ENCODE measurements at regions not wholly inside any gene's neighbourhood (a gene's known extent, or its start where the extent isn't known, plus 50 kb on each side); places are given as distances from the start of the nearest gene placed in this dataset.
A peak's percentile ranks its signal among the peaks of the same experiment; 100 is the strongest.

DNA sequence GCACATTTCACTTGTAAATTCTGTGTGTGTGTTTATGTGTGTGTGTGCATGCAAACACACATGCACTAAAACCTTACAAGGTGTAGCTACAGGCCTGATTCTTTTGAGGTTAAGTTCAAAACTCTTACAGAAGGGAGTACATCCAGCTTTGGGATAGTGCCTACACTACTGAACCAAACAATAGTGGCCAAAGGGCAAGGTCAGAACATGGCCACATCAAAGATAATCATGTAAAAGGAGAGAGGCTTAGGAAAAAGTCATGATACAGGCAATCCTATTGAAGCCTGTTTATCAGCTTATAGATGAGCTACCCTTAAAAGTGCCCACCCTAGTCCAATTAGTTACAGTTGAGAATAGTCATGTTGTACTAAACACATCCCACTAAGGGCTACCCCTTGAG is 139.6 kb downstream of the IDS start:
- H3K27ac ChIP-seq: no peak overlapping the region
- TF ChIP-seq, protein P1, sequence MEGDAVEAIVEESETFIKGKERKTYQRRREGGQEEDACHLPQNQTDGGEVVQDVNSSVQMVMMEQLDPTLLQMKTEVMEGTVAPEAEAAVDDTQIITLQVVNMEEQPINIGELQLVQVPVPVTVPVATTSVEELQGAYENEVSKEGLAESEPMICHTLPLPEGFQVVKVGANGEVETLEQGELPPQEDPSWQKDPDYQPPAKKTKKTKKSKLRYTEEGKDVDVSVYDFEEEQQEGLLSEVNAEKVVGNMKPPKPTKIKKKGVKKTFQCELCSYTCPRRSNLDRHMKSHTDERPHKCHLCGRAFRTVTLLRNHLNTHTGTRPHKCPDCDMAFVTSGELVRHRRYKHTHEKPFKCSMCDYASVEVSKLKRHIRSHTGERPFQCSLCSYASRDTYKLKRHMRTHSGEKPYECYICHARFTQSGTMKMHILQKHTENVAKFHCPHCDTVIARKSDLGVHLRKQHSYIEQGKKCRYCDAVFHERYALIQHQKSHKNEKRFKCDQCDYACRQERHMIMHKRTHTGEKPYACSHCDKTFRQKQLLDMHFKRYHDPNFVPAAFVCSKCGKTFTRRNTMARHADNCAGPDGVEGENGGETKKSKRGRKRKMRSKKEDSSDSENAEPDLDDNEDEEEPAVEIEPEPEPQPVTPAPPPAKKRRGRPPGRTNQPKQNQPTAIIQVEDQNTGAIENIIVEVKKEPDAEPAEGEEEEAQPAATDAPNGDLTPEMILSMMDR (conservative IDR thresholded peaks at IDR 0.05): no peak

DNA sequence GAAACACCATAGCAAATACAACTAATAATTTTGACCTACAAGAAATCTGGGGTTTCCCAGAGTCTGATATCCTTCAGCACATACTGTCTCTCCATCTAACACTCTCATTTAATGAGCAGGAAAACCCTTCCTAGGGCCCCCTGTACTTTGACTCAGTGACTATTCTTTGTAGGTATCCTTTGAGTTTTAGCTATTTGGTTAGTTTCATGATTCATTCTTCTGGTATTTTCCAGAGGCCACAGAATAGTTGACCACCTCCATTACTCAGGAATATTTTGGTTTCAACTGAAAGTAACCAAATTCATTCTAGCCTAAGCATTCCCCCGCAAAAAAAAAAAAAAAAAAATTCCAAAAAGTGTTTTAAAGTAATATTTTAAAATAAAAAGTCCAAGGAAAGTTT is 140.0 kb downstream of the IDS start:
- TF ChIP-seq, protein P1 (conservative IDR thresholded peaks at IDR 0.05): no peak
- H3K27ac ChIP-seq: no peak overlapping the region

DNA sequence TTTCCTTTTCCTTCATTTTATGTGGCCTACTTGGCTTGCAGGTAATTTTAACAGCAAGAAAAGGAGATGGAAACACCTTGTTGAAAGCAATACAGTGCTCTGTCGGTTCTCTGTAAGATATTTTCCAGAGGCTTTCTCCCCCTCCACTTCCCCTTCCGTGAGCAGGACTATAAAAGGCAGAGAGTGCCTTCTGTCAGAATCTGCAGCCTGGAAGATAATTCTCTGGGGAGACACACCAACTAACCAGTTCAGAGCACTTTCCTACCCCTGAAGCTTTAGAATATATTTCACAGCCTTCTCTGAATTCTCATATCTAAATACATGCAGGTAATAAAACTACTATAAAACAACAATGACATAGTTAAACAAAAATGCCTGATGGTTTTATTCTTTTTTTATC is 141.1 kb downstream of the IDS start:
- TF ChIP-seq, protein P1 (conservative IDR thresholded peaks at IDR 0.05): no peak
- peak overlapping the region; percentile 75 for H3K27ac ChIP-seq

DNA sequence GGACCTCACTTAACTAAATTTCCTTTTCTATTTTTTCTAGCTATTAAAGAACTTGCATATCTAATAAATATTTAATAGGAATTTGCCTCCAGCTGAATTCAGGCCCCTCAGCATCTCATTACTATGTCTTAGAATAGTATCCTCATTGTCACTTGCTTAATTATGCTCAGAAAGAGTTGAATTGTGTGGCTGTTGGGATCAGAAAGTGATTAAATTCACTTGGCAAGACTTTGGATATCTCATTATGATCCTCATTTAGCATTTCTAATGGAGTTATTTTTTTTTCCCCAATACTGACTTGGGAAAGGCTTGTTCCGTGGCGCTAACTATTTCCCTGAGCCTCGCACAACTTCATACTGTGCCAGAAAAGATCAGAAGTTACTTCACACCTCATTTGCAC is 158.8 kb downstream of the IDS start:
- H3K27ac ChIP-seq: no peak overlapping the region
- TF ChIP-seq, protein P1 (conservative IDR thresholded peaks at IDR 0.05): no peak

DNA sequence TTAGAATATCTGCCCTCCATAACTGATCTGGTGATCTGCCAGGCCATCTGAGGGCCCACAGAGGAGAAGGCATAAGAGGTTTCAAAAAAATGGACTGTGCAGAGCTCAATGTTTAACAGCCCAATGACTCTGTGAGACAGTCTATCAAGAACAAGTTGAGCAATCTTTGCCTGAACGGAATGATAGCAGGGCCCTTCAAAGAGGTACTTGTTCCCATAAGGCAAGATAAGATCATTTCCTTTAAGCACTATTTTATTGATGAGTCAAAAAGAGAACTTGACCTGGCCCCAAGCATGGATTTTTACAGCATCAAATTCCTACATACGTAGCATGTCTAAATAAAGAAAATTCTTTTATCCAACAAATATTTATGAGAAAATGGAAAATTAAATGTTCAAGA is 182.8 kb downstream of the IDS start:
- no peak overlapping the region for H3K27ac ChIP-seq
- TF ChIP-seq, protein P1 (conservative IDR thresholded peaks at IDR 0.05): no peak

DNA sequence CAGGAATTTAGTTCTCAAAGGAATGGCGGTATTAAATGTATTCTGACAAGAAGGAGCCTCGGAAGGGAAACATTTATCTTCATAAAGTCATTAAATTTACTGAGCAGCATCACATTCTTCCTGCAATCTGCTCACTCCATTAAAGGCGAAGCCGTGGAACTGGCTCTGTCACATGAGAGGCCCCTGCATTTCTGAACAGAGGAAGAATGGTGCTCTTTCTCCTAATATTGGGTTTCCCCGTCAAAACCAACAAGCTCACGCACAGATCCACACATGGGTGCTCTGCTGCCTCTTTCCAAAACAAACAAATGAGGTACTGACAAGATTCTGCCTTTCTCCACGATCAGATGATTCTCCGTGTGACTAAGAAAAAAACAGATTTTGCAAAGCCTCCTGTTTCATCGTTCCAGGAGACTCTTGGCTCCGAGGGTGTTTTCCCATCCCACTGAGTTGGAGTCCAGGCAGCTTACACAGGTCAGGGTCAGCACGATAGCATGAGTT is 191.2 kb downstream of the IDS start:
- TF ChIP-seq, protein P1 (conservative IDR thresholded peaks at IDR 0.05): no peak
- peak overlapping the region; percentile 55 for H3K27ac ChIP-seq

DNA sequence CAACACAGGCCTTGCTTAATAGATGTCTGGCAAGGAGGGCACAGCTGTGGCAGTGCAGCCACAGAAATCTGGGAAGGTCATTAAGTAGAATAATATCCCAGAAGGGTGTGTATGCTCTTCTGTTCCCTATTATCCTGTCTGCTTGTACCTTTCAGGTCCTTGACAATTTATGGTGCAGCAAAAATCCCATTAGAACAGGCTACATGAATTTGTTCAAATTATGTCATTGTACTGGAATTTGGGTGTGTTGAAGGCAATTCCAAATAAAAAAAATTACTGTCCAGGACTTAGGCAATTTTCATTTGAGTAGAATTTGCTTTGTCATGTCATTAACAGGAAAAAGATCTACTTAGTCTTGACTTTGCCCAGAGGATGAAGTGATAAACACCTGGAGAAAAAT is 192.1 kb downstream of the IDS start:
- TF ChIP-seq, protein P1 (conservative IDR thresholded peaks at IDR 0.05): no peak
- H3K27ac ChIP-seq: no peak overlapping the region; the same call in 1 of the 2 replicates
